GM11168 (cell line): ENCODE measurements at regions not wholly inside any gene's neighbourhood (a gene's known extent, or its start where the extent isn't known, plus 50 kb on each side); places are given as distances from the start of the nearest gene placed in this dataset.

ENCODE experiments used
- in situ Hi-C: fragments of 300-500 bp; cut with MboI; formaldehyde crosslinking; loops from one replicate; pipeline ENCODE4 v1.12.0; 2022; ENCODE audit warnings: low sequenced_read_pairs; ENCODE audit not compliant: unreplicated experiment

DNA sequence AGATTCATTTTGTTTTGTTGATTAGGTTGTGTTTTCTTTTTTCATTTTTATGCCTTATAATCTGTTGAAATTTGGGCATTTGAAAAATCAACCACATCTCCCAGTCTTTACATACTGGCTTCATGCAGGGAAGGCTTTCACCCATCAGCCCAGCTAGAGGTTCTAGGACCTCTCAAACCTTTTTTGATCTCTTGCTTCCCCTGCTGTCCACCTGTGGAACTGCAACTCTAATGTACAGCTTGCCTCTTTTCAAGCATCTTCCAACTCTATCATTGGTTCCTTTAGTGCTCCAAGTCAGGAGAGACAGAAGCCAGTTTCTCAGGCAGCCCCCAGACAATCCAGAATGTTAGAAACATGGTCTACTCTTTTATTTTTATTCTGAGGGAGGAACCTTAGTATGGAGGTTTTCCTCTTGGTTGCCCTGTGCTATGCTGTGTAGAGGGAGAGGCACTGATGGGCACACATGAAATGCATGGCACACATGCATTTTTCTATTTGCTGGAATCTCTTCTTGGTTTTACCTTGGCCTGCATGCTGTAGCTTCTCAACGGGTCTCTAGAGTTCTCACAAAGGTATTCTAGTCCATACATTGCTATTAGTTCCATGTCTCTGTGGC lies 107.2 kb upstream of the L3MBTL4 start:
- in situ Hi-C loops = no loop called here

DNA sequence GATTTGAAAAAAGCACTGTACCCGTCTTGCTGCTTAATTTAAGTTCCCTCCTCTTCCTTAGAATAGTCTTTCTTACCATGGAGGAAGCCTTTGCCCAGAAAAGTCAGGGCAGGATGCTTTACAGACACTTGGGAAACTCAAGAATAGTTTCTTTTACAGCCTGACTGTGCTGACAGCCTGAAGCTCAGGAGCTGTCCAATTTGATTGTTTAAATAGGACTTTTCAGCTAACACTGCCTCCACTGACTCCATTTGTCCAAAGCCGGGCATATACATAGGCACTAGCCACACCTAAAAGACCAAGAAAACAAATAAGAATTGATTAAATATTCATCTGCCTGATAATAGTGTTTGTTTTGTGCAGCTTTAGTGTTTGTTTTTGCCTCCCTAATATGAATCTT lies 110.9 kb upstream of the L3MBTL4 start:
- in situ Hi-C loops = loop anchor here (25.0 kb wide), 1 partner anchor 362 kb away; no protein-coding TSS in a partner anchor

DNA sequence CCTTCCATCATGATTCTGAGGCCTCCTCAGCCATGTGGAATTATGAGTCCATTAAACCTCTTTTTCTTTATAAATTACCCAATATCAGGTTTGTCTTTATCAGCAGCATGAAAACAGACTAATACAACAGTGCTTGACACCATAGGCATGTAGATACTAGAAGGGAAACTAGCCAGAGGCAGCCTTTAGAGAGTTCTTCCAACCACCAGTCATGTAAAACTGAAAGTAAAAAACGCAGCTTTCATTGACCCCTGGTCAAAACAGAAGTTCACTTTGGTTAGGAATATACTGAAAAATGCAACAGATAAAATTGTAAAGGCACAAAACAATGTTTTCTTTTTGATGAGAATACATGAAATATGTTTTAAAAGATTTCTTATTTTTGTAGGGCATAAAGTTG lies 122.8 kb upstream of the L3MBTL4 start:
- in situ Hi-C loops = loop anchor here (25.0 kb wide), 1 partner anchor 350 kb away; no protein-coding TSS in a partner anchor

DNA sequence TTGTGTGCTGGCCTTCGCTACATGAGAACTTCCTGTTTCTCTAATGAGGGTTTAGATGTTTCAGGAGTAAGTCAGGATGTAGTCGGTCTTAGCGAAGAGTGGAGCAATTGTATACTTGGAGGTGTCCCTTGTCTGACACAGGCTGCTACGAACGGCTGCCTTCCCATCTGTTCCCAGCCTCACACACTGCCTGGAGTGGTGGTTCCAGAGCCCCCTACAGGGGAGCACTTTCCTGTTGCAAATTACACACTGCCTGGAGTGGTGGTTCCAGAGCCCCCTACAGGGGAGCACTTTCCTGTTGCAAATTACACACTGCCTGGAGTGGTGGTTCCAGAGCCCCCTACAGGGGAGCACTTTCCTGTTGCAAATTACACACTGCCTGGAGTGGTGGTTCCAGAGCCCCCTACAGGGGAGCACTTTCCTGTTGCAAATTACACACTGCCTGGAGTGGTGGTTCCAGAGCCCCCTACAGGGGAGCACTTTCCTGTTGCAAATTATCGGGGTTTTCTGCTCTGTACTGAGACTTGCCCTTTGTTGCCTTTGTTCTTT lies 126.5 kb upstream of the L3MBTL4 start:
- in situ Hi-C loops = loop anchor here (25.0 kb wide), 1 partner anchor 346 kb away; no protein-coding TSS in a partner anchor

DNA sequence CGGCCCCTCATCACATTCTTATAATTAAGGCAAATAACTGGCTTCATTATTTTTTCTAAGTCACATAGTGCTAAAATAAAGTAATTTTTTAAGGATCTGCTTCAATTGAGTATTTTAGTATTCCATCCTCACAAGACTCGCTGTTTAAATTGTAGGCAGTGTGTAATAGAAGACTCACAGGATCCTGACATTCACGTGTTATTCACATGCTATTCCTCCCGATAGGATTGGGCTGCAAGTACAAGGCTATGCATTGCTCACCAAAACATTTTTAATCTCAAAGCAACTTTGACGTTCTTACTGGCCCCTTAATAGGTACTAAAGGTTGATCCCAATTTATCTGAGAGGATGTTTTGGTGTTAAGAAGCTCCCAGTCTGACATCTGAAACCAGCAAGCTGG lies 127.6 kb upstream of the L3MBTL4 start:
- in situ Hi-C loops = loop anchor here (25.0 kb wide), 1 partner anchor 345 kb away; no protein-coding TSS in a partner anchor

DNA sequence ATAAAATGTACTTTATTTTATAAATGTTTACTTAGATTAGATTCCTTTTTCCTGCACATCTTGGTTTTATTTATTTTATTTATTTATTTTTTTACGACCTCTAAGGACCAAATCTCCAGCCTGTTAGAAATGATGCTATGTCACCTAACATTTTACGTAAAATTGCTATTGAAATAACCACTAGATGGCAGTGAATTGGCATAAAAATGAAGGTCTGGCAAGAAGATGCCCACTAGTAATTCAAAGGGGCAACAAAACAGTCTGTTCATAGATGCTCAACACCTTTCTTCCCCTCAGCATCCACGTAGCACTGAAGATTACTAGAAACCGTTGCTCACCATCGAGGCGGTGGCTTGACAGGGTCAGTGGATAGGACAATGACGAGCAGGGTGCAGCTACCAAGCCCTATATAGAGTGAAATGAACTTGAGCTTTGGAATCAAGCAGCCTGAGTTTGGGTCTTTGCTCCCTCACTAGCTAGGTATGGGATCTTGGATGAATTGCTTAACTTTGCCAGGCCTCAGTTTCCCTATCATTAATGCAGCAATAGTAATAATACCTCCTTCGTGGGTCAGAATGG lies 128.7 kb upstream of the L3MBTL4 start:
- in situ Hi-C loops = loop anchor here (25.0 kb wide), 1 partner anchor 344 kb away; no protein-coding TSS in a partner anchor

- in situ Hi-C loops = loop anchor here (25.0 kb wide), 1 partner anchor 341 kb away; no protein-coding TSS in a partner anchor
Measured at GRCh38 chr18:6546229-6546628, 131.5 kb upstream of the L3MBTL4 start.

- in situ Hi-C loops = loop anchor here (25.0 kb wide), 1 partner anchor 340 kb away; no protein-coding TSS in a partner anchor
Measured at GRCh38 chr18:6547476-6547875, 132.8 kb upstream of the L3MBTL4 start.

- in situ Hi-C loops = no loop called here
Measured at GRCh38 chr18:6553234-6553900, 138.7 kb upstream of the L3MBTL4 start.

DNA sequence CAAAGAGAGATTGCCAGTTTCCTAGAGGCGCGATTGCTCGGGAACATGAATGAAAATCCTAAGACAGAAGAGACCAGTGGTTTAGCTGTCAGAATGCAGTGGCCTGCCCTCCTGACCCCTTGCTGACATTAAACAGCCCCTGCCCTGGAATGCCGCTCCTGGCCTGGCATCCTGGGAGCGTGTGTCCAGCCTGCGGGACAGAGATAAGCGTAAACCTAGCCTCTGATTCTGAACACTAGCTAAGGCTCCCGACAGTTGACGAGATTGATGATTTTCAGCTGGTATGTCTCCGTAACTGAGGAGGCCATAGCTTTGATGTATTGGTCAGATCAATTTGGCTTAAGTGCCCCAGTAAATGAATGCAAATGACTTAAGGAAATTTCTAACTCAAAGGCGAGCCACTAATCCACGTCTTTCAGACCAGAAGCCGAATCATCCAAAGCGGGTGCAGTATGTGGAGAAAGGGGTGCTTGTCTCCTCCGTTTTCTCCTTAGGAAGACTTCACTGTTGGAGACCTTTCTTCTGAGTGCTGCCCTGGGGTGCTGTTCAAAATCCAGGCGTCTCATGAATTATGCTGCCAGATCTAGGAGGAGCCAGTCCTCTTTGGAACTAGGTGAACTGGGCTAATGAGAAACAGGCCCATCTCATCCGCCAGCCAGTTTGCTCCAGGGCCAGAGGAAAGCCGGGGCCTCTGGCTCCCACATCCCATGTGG lies 142.5 kb upstream of the L3MBTL4 start:
- in situ Hi-C loops = no loop called here

DNA sequence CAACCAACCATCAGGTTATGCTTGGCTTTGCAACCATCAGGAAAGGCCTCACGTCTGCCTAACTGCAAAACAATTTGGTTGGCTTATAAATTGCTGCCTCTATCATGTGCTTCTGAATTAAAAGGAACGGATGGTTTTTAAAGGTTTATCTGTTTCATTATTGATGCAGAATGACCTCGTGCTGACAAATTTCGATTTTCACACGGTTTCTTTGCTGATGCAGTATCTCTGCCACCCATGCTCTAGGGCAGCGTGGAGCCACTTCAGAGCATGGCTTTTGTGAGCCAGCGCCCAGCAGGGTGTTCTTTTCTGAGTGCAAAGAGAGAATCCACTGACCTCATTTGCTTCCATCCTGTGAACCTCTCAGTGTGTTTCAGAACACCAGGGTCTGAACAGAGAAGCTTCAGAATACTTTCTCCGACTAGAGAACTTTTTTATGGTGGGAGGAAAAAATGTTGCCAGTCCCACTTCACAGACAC lies 143.1 kb upstream of the L3MBTL4 start:
- in situ Hi-C loops = no loop called here

- in situ Hi-C loops = no loop called here
Measured at GRCh38 chr18:6558446-6559156, 143.9 kb upstream of the L3MBTL4 start.

- in situ Hi-C loops = no loop called here
Measured at GRCh38 chr18:6559296-6559695, 144.6 kb upstream of the L3MBTL4 start.

DNA sequence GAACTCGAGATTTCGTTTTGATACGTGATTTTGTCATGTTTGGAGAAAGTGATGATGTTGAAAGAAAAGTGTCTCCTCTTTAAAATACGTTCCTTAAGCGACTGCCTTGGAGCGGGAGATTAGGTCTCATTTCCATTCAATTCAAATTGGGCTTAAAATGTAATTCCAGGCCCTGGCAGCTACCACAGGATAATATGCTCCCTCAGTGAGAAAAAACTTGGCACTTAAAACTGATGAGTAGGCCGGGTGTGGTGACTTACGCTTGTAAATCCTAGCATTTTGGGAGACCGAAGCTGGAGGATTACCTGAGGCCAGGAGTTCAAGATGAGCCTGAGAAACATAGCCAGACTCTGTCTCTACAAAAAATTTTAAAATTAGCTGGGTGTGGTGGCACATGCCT lies 146.3 kb upstream of the L3MBTL4 start:
- in situ Hi-C loops = no loop called here

DNA sequence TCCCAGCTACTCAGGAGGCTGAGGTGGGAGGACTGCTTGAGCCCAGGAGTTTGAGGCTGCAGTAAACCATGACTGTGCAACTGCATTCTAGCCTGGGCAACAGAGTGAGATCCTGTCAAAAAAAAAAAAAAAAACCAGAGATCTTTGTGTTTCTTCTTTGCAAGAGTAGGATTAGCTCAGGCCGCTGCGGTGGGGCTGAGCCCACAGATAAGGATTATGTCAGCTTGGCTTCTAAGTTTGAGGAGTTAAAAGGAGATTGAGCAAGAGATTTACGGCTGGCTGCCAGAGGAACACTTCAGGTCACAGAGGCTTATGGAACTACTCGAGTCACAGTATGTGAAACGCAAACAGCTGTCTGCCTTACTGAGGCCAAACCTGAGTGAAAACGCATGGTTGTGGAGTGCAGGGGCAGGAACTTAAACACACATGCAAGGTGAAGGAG lies 146.7 kb upstream of the L3MBTL4 start:
- in situ Hi-C loops = no loop called here

DNA sequence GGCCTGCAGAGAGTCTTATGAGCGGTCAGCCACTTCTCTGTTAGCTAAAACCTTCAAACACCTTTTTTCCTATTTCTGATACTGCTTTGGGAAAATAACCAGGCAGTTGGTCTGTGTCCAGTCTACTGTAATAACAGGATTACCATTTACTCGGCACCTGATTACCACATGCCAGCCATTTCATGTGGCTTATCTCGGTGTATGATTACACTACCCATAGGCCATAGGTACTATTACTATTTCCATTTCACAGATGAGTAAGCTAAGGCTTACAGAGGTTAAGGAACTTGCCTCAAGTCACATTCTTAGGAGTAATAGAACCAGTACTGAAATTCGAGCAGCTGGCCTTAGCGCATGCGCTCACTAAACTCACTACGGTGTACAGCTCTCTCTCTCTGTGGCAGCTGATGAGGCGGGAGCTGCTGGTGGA lies 147.2 kb upstream of the L3MBTL4 start:
- in situ Hi-C loops = no loop called here

GRCh38 chr18:6563896-6564295 lies 149.2 kb upstream of the L3MBTL4 start:
- in situ Hi-C loops = no loop called here

DNA sequence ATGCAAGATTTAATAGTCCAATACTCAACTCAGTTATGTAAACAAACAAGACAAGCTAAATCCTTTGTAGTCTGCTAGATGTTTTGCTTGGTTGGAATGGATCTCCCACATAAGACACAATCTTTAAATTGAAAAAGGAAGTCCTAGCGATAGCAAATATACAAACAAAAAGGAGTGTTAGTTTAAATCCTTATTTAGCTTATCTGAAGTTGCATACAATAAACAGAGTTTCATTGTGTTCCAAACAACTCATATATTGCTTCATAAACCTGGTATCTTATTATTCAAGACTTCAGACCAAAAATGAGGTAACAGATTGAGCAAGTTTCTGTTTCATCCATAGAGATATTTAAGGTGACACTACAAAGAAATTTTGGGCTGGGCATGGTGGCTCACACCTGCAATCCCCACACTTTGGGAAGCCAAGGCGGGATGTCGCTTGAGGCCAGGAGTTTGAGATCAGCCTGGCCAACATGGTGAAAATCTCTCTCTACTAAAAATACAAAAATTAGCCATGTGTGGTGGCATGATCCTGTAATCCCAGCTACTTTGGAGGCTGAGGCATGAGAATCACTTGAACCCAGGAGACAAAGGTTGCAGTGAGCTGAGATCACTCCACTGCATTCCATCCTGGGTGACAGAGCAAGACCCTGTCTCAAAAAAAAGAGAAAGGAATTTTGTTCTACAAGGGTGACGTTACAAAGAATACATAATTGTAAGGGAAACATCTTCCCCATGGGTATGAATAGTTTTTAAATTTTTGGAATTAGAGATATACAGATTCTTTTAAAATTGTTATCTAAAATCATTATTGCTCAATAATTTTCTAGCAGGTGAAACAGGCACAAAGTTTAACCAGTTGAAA lies 150.5 kb upstream of the L3MBTL4 start:
- in situ Hi-C loops = no loop called here

DNA sequence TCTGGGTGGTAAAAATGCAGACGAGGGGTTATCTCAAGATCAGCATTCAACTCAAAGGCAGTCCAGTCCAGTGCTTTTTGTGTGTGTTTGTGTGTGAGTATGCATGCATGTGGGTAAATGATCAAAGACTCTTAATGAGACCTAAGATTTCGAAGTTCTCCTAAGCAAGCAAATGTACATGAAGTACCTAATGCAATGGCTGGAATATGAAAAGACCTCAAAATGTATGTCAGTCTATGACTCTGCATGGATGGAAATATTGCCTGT lies 151.0 kb upstream of the L3MBTL4 start:
- in situ Hi-C loops = no loop called here
